Endothelial cell of umbilical vein (primary cell): ENCODE measurements at regions not wholly inside any gene's neighbourhood (a gene's known extent, or its start where the extent isn't known, plus 50 kb on each side); places are given as distances from the start of the nearest gene placed in this dataset.

Experiments
- EZH2 ChIP-seq: IDR thresholded peaks from 2 replicates; pipeline ENCODE4 v1.6.1; 2012; ENCODE audit warnings: borderline replicate concordance, low read depth, mild to moderate bottlenecking, moderate library complexity, low read length, inconsistent platforms; ENCODE audit not compliant: severe bottlenecking
- JUN ChIP-seq: IDR thresholded peaks from 2 replicates; pipeline ENCODE4 v1.6.1; 2011; ENCODE audit warnings: borderline replicate concordance, low read depth; ENCODE audit not compliant: insufficient read length, insufficient read depth
- POLR2A ChIP-seq: IDR thresholded peaks from 2 replicates; pipeline ENCODE4 v1.6.1; 2012; ENCODE audit warnings: low read depth, mild to moderate bottlenecking, control low read depth, low read length
- POLR2AphosphoS5 ChIP-seq: IDR thresholded peaks from 2 replicates; pipeline ENCODE4 v1.6.1; 2012; ENCODE audit warnings: low read depth, mild to moderate bottlenecking, control low read depth, low read length, moderate library complexity; ENCODE audit not compliant: insufficient read depth
- TF ChIP-seq, protein P1 (sequence below), 2 donors: IDR thresholded peaks; 1 replicate in 1 of 2; 2 replicates in 1 of 2; pipeline ENCODE4 v1.5.1; 2011; ENCODE audit warnings: low read length in 2 of 2, mild to moderate bottlenecking in 2 of 2, moderate library complexity in 2 of 2, control low read depth in 1 of 2, inconsistent platforms in 1 of 2, low read depth in 1 of 2; ENCODE audit not compliant: insufficient read depth in 1 of 2; ENCODE audit errors: extremely low read depth in 1 of 2

DNA sequence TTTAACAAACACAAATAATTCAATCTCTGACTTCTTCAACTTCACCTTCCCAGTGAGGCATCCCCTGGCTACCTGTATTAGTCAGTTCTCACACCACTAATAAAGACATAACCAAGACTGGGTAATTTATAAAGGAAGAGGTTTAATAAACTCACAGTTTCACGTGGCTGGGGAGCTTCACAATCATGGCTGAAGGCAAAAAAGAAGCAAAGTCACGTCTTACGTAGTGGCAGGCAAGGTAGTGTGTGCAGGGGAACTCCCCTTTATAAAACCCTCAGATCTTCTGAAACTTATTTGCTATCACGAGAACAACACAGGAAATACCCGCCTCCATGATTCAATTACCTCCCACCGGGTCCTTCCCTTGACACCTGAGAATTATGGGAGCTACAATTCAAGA is 478.5 kb downstream of the ADGRL2 start:
- TF ChIP-seq, protein P1, sequence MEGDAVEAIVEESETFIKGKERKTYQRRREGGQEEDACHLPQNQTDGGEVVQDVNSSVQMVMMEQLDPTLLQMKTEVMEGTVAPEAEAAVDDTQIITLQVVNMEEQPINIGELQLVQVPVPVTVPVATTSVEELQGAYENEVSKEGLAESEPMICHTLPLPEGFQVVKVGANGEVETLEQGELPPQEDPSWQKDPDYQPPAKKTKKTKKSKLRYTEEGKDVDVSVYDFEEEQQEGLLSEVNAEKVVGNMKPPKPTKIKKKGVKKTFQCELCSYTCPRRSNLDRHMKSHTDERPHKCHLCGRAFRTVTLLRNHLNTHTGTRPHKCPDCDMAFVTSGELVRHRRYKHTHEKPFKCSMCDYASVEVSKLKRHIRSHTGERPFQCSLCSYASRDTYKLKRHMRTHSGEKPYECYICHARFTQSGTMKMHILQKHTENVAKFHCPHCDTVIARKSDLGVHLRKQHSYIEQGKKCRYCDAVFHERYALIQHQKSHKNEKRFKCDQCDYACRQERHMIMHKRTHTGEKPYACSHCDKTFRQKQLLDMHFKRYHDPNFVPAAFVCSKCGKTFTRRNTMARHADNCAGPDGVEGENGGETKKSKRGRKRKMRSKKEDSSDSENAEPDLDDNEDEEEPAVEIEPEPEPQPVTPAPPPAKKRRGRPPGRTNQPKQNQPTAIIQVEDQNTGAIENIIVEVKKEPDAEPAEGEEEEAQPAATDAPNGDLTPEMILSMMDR (IDR thresholded peaks at IDR 0.05; ENCODE audit: extremely low read depth in 1 of 2, insufficient read depth in 1 of 2, low read depth in 1 of 2, low read length in 2 of 2), result no peak
- no peak for TF ChIP-seq POLR2A
- no peak for TF ChIP-seq JUN
- TF ChIP-seq EZH2, result no peak
- no peak for TF ChIP-seq POLR2AphosphoS5
